ENCODE measurements at regions not wholly inside any gene's neighbourhood (a gene's known extent, or its start where the extent isn't known, plus 50 kb on each side); places are given as distances from the start of the nearest gene placed in this dataset.

- no peak for TF ChIP-seq EP300 (IDR thresholded peaks at IDR 0.05; ENCODE audit: low read depth)
- TF ChIP-seq CTCF (IDR thresholded peaks at IDR 0.05) = no peak
- no peak for TF ChIP-seq POLR2AphosphoS5 (IDR thresholded peaks at IDR 0.05)
Measured at GRCh38 chr1:182264185-182264584, 127.4 kb downstream of the GLUL start.
